ENCODE measurements at regions not wholly inside any gene's neighbourhood (a gene's known extent, or its start where the extent isn't known, plus 50 kb on each side); places are given as distances from the start of the nearest gene placed in this dataset.
A peak's percentile ranks its signal among the peaks of the same experiment; 100 is the strongest.

DNA sequence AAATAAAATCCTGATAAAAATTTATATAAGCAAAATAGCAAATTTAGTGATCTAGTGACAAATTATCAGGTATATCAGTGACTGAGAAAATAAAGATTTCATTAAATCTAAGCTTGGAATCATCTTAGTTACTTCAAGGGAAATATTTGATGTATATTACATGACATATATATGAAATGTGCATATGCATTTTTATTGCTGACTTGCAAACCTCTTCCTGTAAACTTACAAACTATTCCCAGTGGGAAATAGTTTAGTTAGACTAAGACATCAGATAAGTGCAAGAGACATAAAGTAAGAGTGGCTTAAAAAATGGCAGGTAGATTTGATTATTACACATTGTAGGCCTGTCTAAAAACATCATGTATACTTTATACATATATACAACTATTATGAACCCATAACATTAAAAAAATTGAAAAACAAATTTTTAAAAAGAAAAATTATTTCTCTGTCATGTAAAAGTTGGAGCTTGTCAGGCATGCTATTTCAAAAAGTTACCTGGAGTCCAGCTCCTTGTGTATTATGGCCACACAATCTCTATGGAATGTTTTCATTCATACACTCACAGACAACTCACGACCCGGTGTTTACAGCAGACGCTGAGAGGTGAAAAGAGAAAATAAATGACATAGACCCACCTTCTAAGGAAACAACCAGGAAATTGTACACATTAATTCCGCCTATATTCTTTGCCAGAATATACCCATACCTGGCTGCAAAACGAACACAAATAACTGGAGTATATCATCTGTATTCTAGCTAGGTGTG is 724.5 kb downstream of the SLITRK6 start:
- no peak for DNase-seq

DNA sequence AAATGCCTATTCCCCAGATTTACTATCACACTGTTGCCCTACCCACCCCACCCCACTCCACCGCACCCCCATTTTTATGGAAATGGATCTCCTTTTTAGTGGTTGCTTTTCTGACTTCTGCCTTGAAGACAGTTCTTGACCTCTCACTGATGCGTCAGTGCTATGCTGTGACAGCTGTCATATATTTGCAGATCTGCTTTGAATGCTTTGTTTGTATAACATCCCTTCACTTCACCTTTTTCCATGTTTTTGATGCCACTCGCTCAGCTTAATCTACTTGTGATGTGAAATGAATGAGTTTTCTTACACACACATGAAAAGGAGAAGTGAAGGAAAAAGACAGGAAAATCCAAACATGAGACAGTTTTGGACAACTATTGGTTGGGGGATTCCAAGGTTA is 731.0 kb downstream of the SLITRK6 start:
- no peak for DNase-seq

DNA sequence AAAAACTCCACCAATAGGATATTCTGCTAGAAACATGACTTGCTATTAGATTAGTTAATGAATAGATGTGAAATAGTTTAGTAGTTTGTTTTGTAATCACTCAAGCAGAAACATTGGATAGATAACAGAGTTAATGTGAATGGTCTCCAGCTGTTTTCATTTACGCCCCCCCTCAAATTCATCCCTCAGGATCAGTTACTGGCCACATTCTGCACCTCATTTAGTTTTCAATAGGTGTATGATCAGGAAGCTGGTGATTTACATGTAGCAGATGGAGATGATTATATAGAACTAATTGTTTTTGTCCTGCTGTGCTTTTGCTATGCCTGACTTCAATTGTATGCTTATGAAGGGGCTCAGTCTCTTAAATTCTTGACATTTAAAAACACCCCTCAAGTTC is 759.0 kb downstream of the SLITRK6 start:
- DNase-seq: no peak

DNA sequence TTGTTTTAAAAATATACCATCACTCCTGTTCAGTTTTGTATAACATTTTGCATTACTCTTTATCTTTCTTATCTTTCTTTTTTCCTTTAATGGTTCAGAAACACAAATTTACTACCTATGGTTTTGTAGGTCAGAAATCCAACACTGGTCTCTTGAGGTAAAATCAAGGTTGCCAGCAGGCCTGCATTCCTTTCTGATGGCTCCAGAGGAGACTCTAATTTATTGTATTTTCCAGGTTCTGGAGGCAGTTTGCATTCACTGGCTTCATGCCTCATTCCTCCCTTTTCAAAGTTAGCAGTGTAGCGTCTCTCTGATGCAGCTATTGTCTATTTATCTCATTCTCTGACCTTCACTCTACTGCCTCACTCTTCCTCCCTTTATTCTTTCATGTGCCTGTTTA is 767.4 kb downstream of the SLITRK6 start:
- no peak for DNase-seq

DNA sequence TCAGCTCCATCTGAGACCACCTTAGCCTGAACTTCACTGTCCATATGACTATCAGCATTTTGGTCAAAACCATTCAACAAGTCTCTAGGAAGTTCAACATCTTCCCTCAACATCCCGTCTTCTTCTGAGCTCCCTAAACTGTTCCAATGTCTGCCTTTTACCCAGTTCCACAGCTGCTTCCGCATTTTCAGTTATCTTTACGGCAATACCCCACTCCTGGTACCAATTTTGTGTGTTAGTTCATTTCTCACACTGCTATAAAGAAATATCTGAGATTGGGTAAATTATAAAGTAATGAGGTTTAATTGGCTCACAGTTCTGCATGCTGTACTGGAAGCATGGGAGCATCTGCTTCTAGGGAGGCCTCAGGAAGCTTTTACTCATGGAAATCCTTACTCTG is 771.2 kb downstream of the SLITRK6 start:
- DNase-seq: no peak

DNA sequence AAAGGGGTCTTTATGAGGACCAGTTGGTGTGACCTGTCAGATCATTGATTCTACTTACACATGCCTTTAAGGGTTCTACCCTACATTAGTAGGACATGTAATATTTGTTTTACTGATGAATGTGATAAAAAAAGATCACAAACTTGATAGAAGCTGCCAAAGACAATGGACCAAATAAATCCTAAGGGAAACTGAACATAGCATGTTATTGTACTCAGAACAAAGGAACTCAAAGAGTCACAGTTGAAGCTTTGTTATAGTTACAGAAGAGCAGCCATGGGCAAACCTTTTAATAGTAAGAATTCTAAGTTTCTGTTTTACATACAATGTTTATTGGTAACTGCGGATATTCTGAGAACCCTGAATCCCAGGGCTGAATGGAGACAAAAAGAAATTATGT is 780.1 kb downstream of the SLITRK6 start:
- DNase-seq: no peak

DNA sequence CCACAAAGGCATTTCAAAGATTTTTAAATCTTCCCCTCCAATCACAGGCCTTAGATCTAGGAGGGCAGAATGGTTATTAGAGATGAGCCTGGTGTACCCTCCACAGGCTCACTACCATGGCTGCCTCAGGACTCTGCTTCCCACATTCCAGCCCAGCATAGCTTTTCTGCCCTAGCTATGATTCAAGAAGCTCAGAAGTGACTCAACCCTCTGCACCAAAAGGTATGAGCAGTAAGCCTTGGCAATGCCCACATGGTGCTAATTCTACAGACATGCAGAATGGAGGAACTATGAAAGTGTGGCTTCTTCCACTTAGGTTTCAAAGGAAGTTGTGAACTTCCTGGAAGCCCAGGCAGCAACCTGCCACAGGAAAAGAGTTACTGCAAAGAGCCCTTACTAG is 786.2 kb downstream of the SLITRK6 start:
- DNase-seq: no peak

DNA sequence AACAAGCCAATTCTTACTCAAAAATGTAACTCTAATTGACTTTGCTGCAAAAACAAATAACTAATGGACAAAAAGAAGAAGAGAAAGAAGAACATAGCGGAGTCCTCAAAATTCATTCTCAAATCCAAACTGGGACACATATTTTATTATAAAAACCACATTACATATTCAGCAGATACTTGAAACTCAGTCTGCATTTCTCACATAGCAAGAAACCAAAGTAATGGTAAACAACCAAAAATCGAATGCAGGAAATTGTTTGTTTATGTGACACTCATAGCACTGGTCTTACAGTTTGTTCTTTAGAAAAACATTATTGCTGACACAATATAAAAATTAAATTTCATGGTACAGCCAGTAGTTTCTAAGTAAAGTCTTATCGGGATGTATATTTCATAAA is 789.8 kb downstream of the SLITRK6 start:
- DNase-seq: no peak

DNA sequence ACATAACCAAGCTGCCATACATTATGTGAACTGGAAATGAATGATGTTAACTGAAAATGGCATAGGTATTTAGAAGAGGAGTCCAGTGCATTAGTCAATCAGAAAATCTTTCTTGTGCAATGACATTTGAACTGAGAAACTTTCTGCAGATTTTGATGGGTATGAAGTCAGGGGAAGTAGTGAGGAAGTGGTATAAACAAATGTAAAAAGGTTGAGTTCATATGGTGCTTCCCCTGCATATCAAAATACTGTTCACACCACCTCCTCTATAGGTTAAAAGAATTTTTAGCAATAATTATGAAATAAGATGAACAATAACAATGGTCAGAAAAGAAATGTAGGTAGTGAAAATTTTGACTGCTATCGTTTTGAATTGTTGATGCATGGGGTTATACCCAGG is 800.0 kb downstream of the SLITRK6 start:
- no peak for DNase-seq

DNA sequence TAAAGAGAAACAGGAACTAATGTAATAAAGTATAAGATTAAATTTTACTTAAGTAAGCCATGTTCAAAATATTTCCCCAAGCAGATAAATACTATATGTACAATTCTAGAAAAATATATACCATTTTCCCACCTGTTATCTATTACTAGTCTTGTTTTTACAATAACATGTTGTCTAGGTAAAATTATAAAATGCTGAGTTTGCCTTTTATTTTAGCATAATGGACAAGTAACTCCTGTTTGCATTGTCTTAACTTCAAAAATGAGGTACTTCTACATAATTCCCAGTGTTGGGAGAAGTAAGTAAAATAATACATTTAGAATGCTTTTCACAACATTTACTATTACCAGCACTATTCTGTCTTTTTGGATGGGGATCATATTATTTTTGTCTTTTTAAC is 800.5 kb downstream of the SLITRK6 start:
- DNase-seq: no peak

DNA sequence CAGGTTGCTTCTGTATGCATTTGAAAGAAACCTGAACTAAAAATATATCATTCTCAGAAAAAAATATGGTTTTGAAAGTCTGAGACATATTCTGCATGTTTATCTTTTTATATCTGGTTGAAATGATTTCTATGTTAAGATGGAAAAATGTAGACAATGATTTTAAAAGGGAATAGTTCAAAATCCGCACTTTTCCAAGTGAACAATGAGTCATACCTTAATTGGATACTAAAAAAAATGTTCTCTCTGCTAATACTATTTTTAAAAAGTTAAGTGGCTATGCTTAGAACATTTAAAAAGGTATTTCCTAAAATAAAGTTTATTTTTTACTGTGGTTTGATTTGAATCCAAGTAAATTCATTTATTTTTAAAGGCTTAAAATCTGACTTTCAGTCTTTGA is 801.4 kb downstream of the SLITRK6 start:
- no peak for DNase-seq

DNA sequence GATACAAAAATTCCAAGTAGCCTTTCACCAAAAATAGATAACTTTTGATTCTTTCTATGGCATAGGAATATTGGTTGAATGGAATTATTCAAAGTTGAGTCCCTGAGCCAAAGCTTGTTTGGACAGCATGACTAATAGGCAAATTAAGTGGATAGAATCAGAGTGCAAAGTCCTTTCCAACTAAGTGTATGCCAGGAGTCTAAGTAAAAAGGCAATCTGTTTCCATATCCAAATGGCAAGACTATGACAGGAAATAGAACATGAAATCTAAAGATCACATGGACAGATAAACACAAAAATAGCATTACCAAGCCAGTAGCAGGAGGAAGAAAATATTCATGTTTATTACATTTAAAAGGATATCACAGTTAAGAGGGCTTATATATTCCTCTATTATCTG is 804.6 kb downstream of the SLITRK6 start:
- peak in 1 of 14 donors; percentile 3 for DNase-seq

DNA sequence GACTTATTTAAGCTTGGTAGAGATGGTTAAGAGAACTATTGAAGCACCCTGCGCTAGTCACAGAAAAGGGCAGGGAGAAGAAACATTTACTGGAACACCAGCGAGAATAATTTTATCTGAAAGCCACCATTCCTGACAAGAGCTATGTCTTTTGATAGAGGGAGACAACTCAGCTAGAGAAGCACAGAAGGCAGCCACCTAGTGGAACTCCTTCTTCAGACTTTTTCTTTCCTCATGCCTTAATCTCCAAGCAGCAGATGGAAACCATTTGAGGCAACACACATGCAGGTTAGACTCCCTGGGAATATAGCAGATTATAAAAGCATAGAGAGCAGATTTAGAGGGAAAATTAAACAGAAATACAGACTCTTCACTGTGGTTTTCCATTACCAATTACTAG is 813.4 kb downstream of the SLITRK6 start:
- no peak for DNase-seq

DNA sequence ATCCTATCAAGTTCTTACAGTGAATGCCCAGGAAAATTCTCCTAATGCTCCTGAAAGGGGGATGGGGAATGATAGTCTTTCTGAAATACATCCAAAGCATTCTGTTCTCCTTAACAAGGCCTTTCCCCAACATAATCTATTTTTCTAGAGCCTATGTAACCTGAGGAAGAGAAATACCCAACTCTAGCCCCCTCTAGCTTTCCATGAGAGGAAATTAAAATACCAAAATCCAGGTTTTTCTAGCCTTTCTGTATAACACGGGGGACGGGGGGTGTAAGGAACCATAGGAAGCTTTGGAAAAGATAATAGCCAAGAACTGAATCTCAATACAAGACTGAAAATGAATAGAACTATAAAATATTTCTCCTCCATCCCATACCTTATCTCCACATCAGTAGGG is 815.9 kb downstream of the SLITRK6 start:
- no peak for DNase-seq

DNA sequence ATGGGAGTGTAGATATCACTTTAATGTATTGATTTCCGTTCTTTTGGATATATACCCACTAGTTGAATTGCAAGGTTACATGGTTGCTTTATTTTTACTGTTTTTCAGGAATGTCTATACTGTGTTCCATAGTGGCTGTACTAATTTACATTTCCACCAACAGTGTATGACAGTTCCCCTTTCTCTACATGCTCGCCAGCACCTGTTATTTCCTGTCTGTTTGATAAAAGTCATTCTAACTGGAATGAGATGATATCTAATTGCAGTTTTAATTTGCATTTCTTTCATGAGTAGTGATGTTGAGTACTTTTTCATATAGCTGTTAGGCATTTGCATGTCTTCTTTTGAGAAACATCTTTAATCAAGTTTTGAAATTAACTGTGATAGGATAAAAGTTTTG is 818.6 kb downstream of the SLITRK6 start:
- no peak for DNase-seq

DNA sequence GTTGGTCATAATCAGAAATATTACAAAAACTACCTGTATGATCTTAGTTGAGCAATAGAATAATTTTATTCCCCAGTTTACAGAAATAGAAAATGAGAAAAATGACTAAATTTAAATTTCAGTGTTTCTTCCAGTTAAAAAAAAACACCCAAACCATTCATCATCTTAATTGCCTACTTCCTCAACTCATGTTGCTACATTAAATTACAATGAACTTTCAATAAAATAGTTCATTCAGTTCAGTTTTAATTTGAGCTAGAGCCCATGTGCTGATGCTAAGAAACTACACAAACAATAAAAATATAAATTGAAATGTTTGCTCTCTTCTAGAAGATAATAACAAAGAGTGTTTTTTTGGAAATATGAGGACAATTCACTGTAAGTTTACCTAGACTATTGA is 820.4 kb downstream of the SLITRK6 start:
- no peak for DNase-seq

DNA sequence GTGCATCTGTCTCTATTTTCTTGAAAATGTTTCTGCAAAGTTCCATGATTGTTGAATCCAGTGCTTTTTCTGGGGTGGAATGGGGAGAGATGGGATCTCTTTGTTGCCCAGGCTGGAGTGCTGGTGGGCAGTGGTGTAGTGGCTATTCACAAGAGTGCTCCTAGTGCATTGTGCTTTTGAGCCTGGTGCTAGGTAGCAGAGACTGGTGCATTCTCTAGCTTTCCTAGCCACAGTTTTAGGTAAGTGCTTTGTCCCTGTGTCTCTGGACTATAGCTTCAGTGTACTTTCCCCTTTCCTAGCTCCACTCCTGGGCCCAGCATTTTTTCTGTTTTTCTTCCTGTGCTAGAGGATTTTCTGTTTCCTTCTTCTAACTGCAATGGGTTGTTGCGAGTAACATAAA is 825.6 kb downstream of the SLITRK6 start:
- DNase-seq: no peak

DNA sequence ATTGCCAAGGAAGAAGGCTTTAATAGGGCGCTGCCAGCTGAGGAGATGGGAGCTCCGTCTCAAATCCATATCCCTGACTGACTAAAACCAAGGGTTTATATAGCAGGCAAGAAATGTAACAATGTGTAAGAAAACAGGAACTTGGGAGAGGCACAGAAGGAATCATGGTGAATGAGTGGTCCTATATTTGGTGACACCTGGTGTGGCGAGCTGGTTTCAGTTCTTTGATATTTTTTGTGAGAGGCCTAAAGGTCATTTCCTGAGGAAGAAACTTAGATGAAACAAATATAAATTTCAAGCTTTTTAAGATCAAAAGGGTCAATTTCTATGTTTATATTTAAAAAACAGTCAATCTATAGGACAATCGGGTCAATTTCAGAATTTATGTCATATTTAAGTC is 826.3 kb downstream of the SLITRK6 start:
- no peak for DNase-seq

DNA sequence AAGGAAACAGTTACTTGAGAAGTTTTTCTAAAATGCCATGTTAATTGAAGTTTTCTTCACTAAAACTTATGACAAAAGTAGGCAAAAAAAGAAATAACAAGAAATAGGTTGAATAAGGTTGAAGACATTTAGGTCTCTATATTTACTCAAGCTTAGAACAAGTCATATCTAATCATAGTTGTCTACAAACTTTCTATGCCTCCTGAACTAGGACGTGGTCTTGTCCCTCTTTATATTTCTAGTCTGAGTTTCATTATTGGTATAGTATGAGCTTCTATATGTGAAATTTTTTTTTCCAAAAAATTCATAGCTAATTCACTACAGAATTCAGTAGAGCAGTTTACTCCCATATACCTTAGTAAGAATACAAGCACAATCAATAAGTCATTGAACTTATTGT is 836.4 kb downstream of the SLITRK6 start:
- no peak for DNase-seq

DNA sequence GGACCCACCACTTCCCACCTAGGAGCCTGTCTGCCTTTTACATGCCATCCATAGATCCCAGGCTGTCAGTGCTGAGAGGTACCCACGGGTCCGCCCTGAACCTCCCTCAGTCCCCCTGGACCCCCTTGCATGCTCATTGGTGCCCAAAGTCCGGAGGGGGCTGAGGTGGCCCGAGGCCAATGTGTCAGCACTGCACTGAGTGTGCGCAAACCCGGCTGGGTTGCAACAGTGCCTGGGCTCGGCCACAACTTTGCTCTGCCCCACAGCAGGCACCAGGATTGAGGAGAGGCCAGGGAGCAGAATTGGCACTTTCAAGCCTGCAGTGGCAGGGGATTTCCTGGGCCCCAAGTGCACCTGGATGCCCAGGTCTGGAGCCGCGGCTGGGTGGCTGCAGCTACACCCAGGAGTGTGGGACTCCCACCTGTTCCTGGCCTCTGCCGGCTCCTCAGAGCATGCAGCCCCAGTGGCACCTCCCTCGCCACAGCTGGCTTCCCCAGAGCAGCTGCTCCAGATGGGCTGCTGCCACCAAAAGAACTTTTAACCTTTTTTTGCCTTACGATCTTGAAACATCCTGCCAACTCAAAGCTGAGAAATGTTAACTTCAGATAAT is 837.0 kb downstream of the SLITRK6 start:
- no peak for DNase-seq

DNA sequence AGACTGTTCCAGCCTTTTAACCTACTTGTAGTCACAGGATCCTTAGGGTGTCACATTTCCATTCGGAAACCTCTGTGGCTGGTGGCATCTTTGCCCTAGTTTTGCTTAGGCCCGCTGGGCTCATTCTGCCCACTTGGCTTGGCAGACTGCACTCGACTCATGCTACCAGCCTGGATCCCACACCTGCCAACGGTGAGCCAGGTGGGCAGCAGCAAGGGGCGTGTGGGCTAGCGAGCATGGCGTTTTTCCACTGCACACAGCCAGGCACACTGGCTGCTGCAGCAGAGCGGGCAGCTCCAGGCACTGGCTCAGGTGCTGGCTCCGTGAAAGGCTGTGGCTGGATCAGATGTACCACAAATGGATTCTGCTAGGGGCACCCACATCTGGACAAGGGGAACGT is 838.2 kb downstream of the SLITRK6 start:
- DNase-seq: no peak

DNA sequence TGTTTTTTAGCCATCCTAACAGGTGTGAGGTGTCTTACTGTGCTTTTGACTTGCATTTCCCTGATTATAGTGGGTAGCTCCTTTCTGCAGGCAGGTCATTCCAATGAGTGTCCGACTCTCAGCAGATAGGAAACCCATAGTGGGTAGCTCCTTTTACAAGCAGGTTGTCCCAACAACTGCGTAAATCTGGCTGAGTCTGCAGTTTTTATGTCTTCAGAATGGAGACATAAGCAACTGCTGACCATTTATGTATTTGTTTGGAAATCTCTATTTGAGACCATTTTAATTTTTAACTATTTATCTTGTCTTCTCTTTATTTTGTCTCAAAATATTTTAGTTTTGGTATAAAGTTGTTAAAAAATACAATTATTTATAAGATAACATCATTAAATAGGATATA is 839.4 kb downstream of the SLITRK6 start:
- DNase-seq: no peak

DNA sequence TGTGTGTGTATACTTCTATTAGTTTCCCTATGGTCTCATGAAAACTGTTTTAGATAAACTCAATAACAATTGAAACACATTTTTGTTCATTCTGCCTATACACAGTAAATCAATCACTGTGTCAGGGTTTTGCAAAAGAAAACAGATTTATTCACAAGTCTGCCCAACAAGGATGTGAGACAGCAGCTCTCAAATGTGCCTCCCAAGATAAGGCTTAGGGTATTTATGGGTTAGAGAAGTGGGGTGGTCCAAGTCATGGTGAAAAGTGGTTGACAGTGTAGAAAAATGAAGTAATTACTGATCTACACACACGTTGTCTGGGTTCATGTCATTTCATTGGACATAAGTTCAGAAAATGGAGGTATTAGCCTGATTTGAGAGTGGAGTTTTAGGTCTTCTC is 844.6 kb downstream of the SLITRK6 start:
- no peak for DNase-seq

DNA sequence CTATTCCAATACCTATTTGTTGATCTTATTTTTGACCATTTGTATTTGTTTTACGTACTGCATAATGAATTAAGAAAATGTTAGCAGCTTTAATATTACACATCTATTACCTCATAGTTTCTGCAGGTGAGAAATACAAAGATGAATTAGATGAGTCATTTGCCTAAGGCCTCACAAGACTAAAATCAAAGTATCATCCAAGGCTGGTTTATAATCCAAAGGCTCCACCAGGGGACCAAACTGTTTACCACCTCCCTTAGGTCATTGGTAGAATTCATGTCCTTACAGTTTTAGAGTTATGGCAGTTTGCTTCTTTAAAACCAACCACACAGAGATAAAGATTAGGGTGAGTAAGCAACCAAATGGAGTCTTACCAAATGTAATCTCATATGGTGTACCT is 848.1 kb downstream of the SLITRK6 start:
- no peak for DNase-seq

DNA sequence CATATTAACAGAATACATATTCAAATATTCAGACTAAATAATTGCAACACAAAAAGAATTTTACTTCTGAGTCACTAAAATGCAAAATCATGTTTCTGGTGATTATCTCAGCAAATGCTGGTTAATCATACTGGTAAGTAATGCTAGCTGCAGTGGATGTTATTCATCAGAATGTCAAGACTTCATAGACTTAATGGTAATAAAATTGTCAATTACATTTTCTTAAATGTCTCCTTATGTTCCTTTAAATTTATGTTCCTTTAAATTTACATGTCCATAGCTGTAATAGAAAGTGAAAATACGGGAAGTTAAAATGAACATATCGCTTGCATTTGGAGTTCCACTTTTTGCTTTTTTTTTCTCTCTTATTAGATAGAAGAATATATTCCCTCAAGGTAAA is 853.0 kb downstream of the SLITRK6 start:
- no peak for DNase-seq
